ENCODE measurements at regions not wholly inside any gene's neighbourhood (a gene's known extent, or its start where the extent isn't known, plus 50 kb on each side); places are given as distances from the start of the nearest gene placed in this dataset.
A peak's percentile ranks its signal among the peaks of the same experiment; 100 is the strongest.

DNA sequence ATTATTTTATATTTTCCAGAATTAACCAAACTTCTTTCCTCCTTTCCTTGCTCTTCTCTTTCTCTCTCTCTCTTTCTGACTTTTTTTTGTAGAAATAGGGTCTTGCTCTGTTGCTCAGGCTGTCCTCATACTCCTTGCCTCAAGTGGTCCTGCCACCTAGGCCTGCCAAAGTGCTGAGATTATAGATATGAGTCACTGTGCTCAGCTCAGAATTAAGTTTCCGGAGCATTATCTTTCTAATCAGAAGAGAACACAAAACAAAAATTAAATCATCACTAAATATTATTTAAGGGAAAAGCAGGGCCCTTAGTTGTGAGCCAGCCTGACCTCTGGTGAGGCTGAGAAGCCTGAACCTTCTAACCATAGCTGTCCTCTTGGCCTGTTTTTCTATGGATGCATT is 168.2 kb downstream of the SOX2 start:
- no peaks in the 10 kb centered on the region for H3K36me3 ChIP-seq (ENCODE audit: control insufficient read depth, insufficient read depth, low read length)
- no peaks in the 10 kb centered on the region for H3K9me3 ChIP-seq (ENCODE audit: control insufficient read depth, low read length)
- no peaks in the 10 kb centered on the region for H3K4me1 Mint-ChIP-seq
- no peaks in the 10 kb centered on the region for H3K27me3 Mint-ChIP-seq (ENCODE audit: insufficient read depth)
- H3K36me3 Mint-ChIP-seq (ENCODE audit: low read depth), result no peaks in the 10 kb centered on the region
- DNase-seq, result no peak
- no peak overlapping the region for H3K4me3 Mint-ChIP-seq
- no peaks in the 10 kb centered on the region for H3K27me3 ChIP-seq (ENCODE audit: control insufficient read depth, insufficient read depth, low read length, poor library complexity, severe bottlenecking)
- H3K27ac Mint-ChIP-seq, result no peak overlapping the region
- H3K9me3 Mint-ChIP-seq, result no peaks in the 10 kb centered on the region
- no peak overlapping the region for H3K4me3 ChIP-seq (ENCODE audit: low read length)
- H3K27ac ChIP-seq (ENCODE audit: low read depth, low read length), result peak overlapping the region; percentile 44
- no peaks in the 10 kb centered on the region for H3K4me1 ChIP-seq (ENCODE audit: control insufficient read depth, insufficient read depth, low read length)
- H3K9ac ChIP-seq (ENCODE audit: extremely low read depth, low read length, poor library complexity, severe bottlenecking), result no peak overlapping the region
- TF ChIP-seq, protein P1, sequence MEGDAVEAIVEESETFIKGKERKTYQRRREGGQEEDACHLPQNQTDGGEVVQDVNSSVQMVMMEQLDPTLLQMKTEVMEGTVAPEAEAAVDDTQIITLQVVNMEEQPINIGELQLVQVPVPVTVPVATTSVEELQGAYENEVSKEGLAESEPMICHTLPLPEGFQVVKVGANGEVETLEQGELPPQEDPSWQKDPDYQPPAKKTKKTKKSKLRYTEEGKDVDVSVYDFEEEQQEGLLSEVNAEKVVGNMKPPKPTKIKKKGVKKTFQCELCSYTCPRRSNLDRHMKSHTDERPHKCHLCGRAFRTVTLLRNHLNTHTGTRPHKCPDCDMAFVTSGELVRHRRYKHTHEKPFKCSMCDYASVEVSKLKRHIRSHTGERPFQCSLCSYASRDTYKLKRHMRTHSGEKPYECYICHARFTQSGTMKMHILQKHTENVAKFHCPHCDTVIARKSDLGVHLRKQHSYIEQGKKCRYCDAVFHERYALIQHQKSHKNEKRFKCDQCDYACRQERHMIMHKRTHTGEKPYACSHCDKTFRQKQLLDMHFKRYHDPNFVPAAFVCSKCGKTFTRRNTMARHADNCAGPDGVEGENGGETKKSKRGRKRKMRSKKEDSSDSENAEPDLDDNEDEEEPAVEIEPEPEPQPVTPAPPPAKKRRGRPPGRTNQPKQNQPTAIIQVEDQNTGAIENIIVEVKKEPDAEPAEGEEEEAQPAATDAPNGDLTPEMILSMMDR (conservative IDR thresholded peaks at IDR 0.05), result no peak
- WGBS, 2 experiments (ENCODE audit: insufficient coverage in 1 of 2, insufficient read length in 1 of 2), result no CpG with 5 or more reads among the region's 1 CpG

DNA sequence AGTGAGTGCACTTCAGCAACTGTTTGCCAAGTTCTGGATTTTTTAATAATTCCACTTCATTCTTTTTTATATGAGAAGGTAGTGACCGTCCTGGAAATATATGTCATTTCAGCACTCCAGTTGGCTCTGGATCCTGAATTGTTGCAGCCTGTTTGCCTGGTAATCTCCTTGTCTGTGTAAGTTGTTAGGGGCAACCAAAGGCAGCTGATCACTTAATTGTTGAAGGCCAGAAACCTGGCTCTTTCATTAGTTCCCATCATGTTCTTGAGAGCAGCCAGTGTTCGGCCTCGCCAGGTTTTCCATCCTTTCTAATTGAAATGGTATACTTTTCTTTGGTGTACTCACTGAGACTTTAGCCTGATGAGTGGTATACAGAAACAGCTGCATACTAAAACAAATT is 168.6 kb downstream of the SOX2 start:
- Histone ChIP-seq H3K27ac (ENCODE audit: low read depth, low read length) (peak overlapping the region; percentile 44), H3K4me3 (ENCODE audit: low read length) (no peak overlapping the region), H3K9ac (ENCODE audit: extremely low read depth, low read length, poor library complexity, severe bottlenecking) (no peak overlapping the region), H3K9me3 (ENCODE audit: control insufficient read depth, low read length) (no peaks in the 10 kb centered on the region), H3K27me3 (ENCODE audit: control insufficient read depth, insufficient read depth, low read length, poor library complexity, severe bottlenecking) (no peaks in the 10 kb centered on the region), H3K4me1 (ENCODE audit: control insufficient read depth, insufficient read depth, low read length) (no peaks in the 10 kb centered on the region), H3K36me3 (ENCODE audit: control insufficient read depth, insufficient read depth, low read length) (no peaks in the 10 kb centered on the region)
- TF ChIP-seq, protein P1 (conservative IDR thresholded peaks at IDR 0.05), result no peak
- no peak overlapping the region for H3K27ac Mint-ChIP-seq
- WGBS, 2 experiments (ENCODE audit: insufficient coverage in 1 of 2, insufficient read length in 1 of 2), result 86% methylated on average over 3 of the region's 3 CpGs; no CpG with 5 or more reads in 1 of the 2 experiments
- no peaks in the 10 kb centered on the region for H3K4me1 Mint-ChIP-seq
- no peak overlapping the region for H3K4me3 Mint-ChIP-seq
- no peaks in the 10 kb centered on the region for H3K36me3 Mint-ChIP-seq (ENCODE audit: low read depth)
- DNase-seq, result no peak
- H3K9me3 Mint-ChIP-seq, result no peaks in the 10 kb centered on the region
- no peaks in the 10 kb centered on the region for H3K27me3 Mint-ChIP-seq (ENCODE audit: insufficient read depth)

DNA sequence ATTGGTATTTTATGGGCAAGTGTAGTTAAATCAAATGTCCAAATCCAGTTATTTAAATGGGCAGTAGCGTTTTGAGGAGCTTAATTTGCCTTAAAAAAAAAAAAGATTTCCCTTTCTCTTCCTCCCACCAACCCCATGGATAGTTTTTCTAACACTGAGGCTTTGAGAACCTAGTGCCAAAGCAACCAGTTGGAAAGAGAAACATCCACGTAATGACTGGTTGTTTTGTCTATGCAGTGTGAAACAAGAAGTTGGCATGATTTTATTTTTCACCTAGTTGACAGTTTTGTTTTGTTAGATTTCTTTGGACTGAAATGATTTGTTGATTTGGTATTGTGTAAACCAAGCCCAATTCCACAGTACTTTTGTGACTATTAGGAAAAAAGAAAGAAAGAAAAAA is 170.0 kb downstream of the SOX2 start:
- Histone ChIP-seq H3K27ac (ENCODE audit: low read depth, low read length) (no peak overlapping the region), H3K9me3 (ENCODE audit: control insufficient read depth, low read length) (no peaks in the 10 kb centered on the region), H3K4me3 (ENCODE audit: low read length) (no peak overlapping the region), H3K36me3 (ENCODE audit: control insufficient read depth, insufficient read depth, low read length) (no peaks in the 10 kb centered on the region), H3K4me1 (ENCODE audit: control insufficient read depth, insufficient read depth, low read length) (no peaks in the 10 kb centered on the region), H3K27me3 (ENCODE audit: control insufficient read depth, insufficient read depth, low read length, poor library complexity, severe bottlenecking) (no peaks in the 10 kb centered on the region), H3K9ac (ENCODE audit: extremely low read depth, low read length, poor library complexity, severe bottlenecking) (no peak overlapping the region)
- Mint-ChIP-seq H3K4me1 (no peaks in the 10 kb centered on the region), H3K27ac (no peak overlapping the region), H3K27me3 (ENCODE audit: insufficient read depth) (no peaks in the 10 kb centered on the region), H3K9me3 (no peaks in the 10 kb centered on the region), H3K36me3 (ENCODE audit: low read depth) (no peaks in the 10 kb centered on the region), H3K4me3 (no peak overlapping the region)
- 95 to 100% methylated on average over 1 to 2 of the region's 2 CpGs for WGBS, 2 experiments (ENCODE audit: insufficient coverage in 1 of 2, insufficient read length in 1 of 2)
- DNase-seq, result no peak
- TF ChIP-seq, protein P1 (conservative IDR thresholded peaks at IDR 0.05), result no peak
